ENCODE measurements at regions not wholly inside any gene's neighbourhood (a gene's known extent, or its start where the extent isn't known, plus 50 kb on each side); places are given as distances from the start of the nearest gene placed in this dataset.

DNA sequence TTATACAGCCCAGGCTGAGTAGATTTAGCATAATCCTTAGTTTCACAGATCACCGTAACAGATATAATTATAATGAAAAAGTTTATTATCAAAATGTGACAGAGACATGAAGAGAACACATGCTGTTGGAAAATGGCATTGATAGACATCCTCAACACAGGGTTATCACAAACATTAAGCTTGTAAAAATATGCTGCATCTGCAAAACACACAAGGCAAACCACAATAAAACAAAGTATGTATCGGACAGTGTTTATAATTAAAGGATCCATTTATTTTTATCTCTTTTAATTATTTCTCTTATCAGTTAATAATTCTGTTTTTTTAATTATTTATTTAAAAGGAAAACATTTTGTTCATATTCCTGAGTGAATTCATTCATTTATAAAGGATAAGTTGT is 829.9 kb upstream of the CDH9 start:
- TF ChIP-seq CTCF (IDR thresholded peaks at IDR 0.05; ENCODE audit: borderline replicate concordance, extremely low read depth, low read length, poor library complexity, severe bottlenecking) (no peak), EZH2 (IDR thresholded peaks at IDR 0.05; ENCODE audit: borderline replicate concordance, low read depth, low read length, severe bottlenecking) (no peak)

Measured in DND-41 (cell line).